OCI-M1 (cell line): ENCODE measurements at regions not wholly inside any gene's neighbourhood (a gene's known extent, or its start where the extent isn't known, plus 50 kb on each side); places are given as distances from the start of the nearest gene placed in this dataset.

Experiments
- DNase-seq: peaks from one replicate; lab custom pipeline; 2025; lab: John Stamatoyannopoulos, UW

- no peak for DNase-seq
Observed at GRCh38 chr3:14317057-14317553, 85.3 kb upstream of the SLC6A6 start.

- DNase-seq: no peak
Observed at GRCh38 chr3:14318646-14319045, 83.8 kb upstream of the SLC6A6 start.

- peak; percentile 92 for DNase-seq
Observed at GRCh38 chr3:14319654-14320182, 82.7 kb upstream of the SLC6A6 start.

GRCh38 chr3:14320219-14320618 lies 82.2 kb upstream of the SLC6A6 start:
- DNase-seq: no peak

GRCh38 chr3:14322001-14322400 lies 80.4 kb upstream of the SLC6A6 start:
- no peak for DNase-seq

GRCh38 chr3:14322667-14323295 lies 79.6 kb upstream of the SLC6A6 start:
- DNase-seq: no peak

- no peak for DNase-seq
Observed at GRCh38 chr3:14323401-14324223, 78.8 kb upstream of the SLC6A6 start.

- DNase-seq: no peak
Observed at GRCh38 chr3:14324224-14324944, 78.0 kb upstream of the SLC6A6 start.

- no peak for DNase-seq
Observed at GRCh38 chr3:14328422-14328821, 74.0 kb upstream of the SLC6A6 start.

- no peak for DNase-seq
Observed at GRCh38 chr3:14329116-14329830, 73.1 kb upstream of the SLC6A6 start.

GRCh38 chr3:14329842-14330241 lies 72.6 kb upstream of the SLC6A6 start:
- DNase-seq: no peak

- DNase-seq: no peak
Observed at GRCh38 chr3:14330508-14330907, 71.9 kb upstream of the SLC6A6 start.

GRCh38 chr3:14331251-14331650 lies 71.2 kb upstream of the SLC6A6 start:
- DNase-seq: no peak

- no peak for DNase-seq
Observed at GRCh38 chr3:14332392-14332791, 70.0 kb upstream of the SLC6A6 start.

- DNase-seq: no peak
Observed at GRCh38 chr3:14333215-14333614, 69.2 kb upstream of the SLC6A6 start.

GRCh38 chr3:14333621-14334020 lies 68.8 kb upstream of the SLC6A6 start:
- no peak for DNase-seq

GRCh38 chr3:14334136-14334535 lies 68.3 kb upstream of the SLC6A6 start:
- no peak for DNase-seq

GRCh38 chr3:14334936-14335335 lies 67.5 kb upstream of the SLC6A6 start:
- DNase-seq: no peak

- DNase-seq: no peak
Observed at GRCh38 chr3:14335774-14336748, 66.3 kb upstream of the SLC6A6 start.

- no peak for DNase-seq
Observed at GRCh38 chr3:14336749-14337598, 65.4 kb upstream of the SLC6A6 start.
